ENCODE measurements at regions not wholly inside any gene's neighbourhood (a gene's known extent, or its start where the extent isn't known, plus 50 kb on each side); places are given as distances from the start of the nearest gene placed in this dataset.

- no peak for TF ChIP-seq CTCF (IDR thresholded peaks at IDR 0.05)
- TF ChIP-seq EP300 (IDR thresholded peaks at IDR 0.05) = no peak
Observed at GRCh38 chr15:29613951-29614382, 208.3 kb downstream of the TJP1 start.

Data from ovary (tissue), 3 donors.